Epithelial cell of prostate (primary cell): ENCODE measurements at regions not wholly inside any gene's neighbourhood (a gene's known extent, or its start where the extent isn't known, plus 50 kb on each side); places are given as distances from the start of the nearest gene placed in this dataset.
A peak's percentile ranks its signal among the peaks of the same experiment; 100 is the strongest.

Experiments used
- DNase-seq: peaks from one replicate; pipeline ENCODE4 v3.0.0-alpha.2; 2011; ENCODE audit warnings: low read depth, low spot score
- H3K27ac ChIP-seq: fragments of 450-650 bp; 2 replicates; pipeline ENCODE4 v1.5.1; 2017; ENCODE audit warnings: mild to moderate bottlenecking

GRCh38 chr2:35082072-35082471 lies 1273.5 kb upstream of the CRIM1 start:
- H3K27ac ChIP-seq = no peak overlapping the region
- DNase-seq = no peak

- DNase-seq = no peak
- peak overlapping the region; percentile 78 for H3K27ac ChIP-seq
Measured at GRCh38 chr2:35081622-35082015, 1274.0 kb upstream of the CRIM1 start.

- H3K27ac ChIP-seq = peak overlapping the region; percentile 78
- peak; percentile 46 for DNase-seq
Measured at GRCh38 chr2:35081001-35081621, 1274.5 kb upstream of the CRIM1 start.

- DNase-seq = peak; percentile 40
- peak overlapping the region; percentile 78 for H3K27ac ChIP-seq
Measured at GRCh38 chr2:35080231-35080910, 1275.2 kb upstream of the CRIM1 start.

- H3K27ac ChIP-seq = no peak overlapping the region
- no peak for DNase-seq
Measured at GRCh38 chr2:35067420-35067819, 1288.2 kb upstream of the CRIM1 start.

- no peak for DNase-seq
- H3K27ac ChIP-seq = no peak overlapping the region
Measured at GRCh38 chr2:35063836-35064235, 1291.7 kb upstream of the CRIM1 start.

GRCh38 chr2:35035883-35036282 lies 1319.7 kb upstream of the CRIM1 start:
- H3K27ac ChIP-seq = no peak overlapping the region
- DNase-seq = peak; percentile 2

GRCh38 chr2:35033748-35034147 lies 1321.8 kb upstream of the CRIM1 start:
- H3K27ac ChIP-seq = no peak overlapping the region
- DNase-seq = no peak

GRCh38 chr2:35023545-35023944 lies 1332.0 kb upstream of the CRIM1 start:
- no peak overlapping the region for H3K27ac ChIP-seq
- no peak for DNase-seq

- no peak overlapping the region for H3K27ac ChIP-seq
- DNase-seq = no peak
Measured at GRCh38 chr2:35000453-35000852, 1355.1 kb upstream of the CRIM1 start.

GRCh38 chr2:34998741-34999140 lies 1356.8 kb upstream of the CRIM1 start:
- DNase-seq = no peak
- H3K27ac ChIP-seq = no peak overlapping the region

GRCh38 chr2:34997779-34998178 lies 1357.8 kb upstream of the CRIM1 start:
- DNase-seq = no peak

GRCh38 chr2:34995196-34995595 lies 1360.4 kb upstream of the CRIM1 start:
- H3K27ac ChIP-seq = no peak overlapping the region
- DNase-seq = no peak

More at GRCh38 chr2:34997779-34998178, 1357.8 kb upstream of the CRIM1 start:
- no peak overlapping the region for H3K27ac ChIP-seq

- no peak for DNase-seq
- no peak overlapping the region for H3K27ac ChIP-seq
Measured at GRCh38 chr2:34991508-34992274, 1363.9 kb upstream of the CRIM1 start.

- no peak for DNase-seq
Measured at GRCh38 chr2:34985474-34985873, 1370.1 kb upstream of the CRIM1 start.

GRCh38 chr2:34980689-34981088 lies 1374.9 kb upstream of the CRIM1 start:
- no peak for DNase-seq

More at GRCh38 chr2:34985474-34985873, 1370.1 kb upstream of the CRIM1 start:
- H3K27ac ChIP-seq = no peak overlapping the region

GRCh38 chr2:34979148-34979547 lies 1376.4 kb upstream of the CRIM1 start:
- H3K27ac ChIP-seq = no peak overlapping the region
- no peak for DNase-seq

More at GRCh38 chr2:34980689-34981088, 1374.9 kb upstream of the CRIM1 start:
- H3K27ac ChIP-seq = no peak overlapping the region

GRCh38 chr2:34961822-34962221 lies 1362.7 kb upstream of the FAM98A start:
- DNase-seq = no peak
- no peak overlapping the region for H3K27ac ChIP-seq

- DNase-seq = no peak
- H3K27ac ChIP-seq = no peak overlapping the region
Measured at GRCh38 chr2:34954758-34955157, 1355.7 kb upstream of the FAM98A start.

GRCh38 chr2:34950797-34951196 lies 1351.7 kb upstream of the FAM98A start:
- H3K27ac ChIP-seq = no peak overlapping the region
- DNase-seq = no peak

- no peak overlapping the region for H3K27ac ChIP-seq
- DNase-seq = no peak
Measured at GRCh38 chr2:34949316-34949715, 1350.2 kb upstream of the FAM98A start.
